GM21390 (cell line): ENCODE measurements at regions not wholly inside any gene's neighbourhood (a gene's known extent, or its start where the extent isn't known, plus 50 kb on each side); places are given as distances from the start of the nearest gene placed in this dataset.

Experiments
- ATAC-seq: cut with Tn5 transposase; IDR thresholded peaks from one replicate; pipeline ENCODE4 v1.9.1; 2021; ENCODE audit not compliant: unreplicated experiment

DNA sequence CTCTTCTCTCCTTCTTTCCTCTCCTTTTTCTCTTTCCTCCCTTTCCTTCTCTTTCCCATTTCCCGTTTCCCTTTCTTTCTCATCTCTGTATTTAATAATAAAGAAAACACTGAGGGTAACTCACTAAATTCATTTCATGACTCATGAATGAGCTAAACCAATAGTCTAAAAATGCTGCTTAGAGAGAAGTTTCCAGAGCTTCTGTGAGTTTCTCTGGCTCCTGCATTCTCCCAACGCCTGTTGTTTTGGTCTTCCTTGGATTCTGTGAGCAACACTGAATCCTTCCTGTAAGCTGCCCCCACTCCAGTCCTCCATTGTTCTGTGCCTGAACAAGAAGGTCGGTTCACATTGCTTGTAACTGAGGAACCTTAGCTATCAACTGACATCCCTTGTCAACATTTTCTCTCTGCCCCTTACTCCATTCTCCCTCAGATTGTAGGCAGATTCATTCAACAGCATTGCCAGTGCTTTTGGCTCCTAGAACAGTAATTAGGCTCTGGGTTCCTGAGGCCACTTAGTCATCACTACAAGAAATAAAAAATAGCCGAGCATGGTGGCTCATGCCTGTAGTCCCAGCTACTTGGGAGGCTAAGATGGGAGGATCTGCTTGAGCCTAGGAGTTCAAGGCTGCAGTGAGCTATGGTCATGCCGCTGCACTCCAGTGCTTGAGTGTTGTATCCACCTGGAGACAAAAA lies 237.7 kb upstream of the KLF4 start:
- ATAC-seq = no peak

- no peak for ATAC-seq
Observed at GRCh38 chr9:107723015-107723414, 233.4 kb upstream of the KLF4 start.

- no peak for ATAC-seq
Observed at GRCh38 chr9:107721705-107722245, 232.2 kb upstream of the KLF4 start.

DNA sequence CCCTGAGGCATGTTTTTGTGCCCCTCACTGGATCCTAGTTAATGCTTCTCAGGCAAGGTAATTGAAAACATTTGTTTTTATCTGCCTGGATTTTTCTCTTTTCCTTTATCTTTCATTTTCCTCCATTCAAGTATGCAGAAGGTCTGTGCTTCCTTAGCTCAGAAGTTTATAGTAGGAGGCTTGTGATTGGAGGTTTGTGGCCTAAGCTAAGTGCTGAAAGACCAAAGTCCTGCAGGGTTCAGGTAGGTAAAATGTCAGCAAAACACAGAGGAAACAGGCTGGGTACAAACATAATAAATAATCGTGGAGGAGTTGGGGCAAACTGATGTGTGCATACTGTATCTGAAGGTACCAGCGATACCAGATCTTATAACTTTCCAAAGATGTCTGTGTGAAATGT lies 230.9 kb upstream of the KLF4 start:
- no peak for ATAC-seq

GRCh38 chr9:107717529-107718314 lies 228.2 kb upstream of the KLF4 start:
- ATAC-seq = no peak

DNA sequence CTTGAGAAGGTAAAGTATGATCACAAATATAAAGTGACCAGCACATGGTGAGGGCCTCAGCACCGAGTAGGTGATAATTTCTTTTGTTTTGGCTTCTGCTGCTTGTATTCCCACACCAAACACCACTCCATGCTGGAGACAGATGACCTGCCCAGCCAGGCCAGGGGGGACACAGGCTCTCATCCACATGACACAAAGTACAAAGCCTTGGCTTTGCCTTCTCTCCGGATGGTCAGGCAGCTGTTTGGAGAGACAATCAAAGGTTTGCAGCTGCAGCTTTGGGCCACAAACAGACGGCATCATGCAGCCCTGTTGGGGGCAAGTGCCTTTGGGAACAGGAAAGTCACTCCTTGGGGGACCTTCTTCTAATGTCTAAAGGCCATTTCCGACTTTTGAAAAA lies 226.2 kb upstream of the KLF4 start:
- no peak for ATAC-seq

- no peak for ATAC-seq
Observed at GRCh38 chr9:107713470-107713869, 223.9 kb upstream of the KLF4 start.

- ATAC-seq = no peak
Observed at GRCh38 chr9:107712390-107712789, 222.8 kb upstream of the KLF4 start.

DNA sequence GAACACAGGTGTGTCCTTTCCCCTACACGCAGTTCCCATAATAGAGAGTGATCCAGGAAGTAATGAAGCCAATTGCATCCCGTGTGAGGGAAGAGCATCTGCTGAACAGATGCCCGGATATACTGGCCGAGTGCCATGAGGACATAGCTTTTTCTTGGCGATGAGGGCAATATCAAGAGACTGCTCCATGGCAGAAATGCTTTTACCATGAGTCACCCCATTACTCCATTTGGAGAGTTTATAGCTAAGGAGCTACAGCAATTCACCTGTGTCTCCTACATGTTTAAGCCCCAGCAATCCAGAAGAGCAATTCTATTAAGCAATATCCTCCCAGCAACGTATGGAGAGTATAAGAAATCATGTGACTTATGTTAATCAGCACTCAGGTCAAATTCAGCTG lies 222.0 kb upstream of the KLF4 start:
- no peak for ATAC-seq

DNA sequence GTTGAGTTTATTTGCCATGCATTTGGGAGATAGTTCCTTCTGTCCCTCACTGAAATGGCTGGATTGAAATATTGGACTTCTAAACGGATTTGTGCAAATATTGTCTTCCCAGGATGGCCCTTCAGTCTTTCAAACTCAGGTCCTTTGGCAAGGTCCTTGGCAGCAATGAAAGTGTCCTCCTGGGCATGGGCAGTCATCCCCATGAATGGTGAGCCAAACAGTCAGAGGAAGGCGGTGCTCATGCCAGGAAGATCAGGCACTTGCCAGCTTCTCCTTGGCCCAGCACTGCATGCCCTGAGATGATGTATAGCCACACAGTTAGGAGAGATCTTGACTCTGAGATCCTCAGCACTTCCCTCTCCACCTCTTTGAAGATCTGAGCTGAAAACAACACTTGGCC lies 221.4 kb upstream of the KLF4 start:
- ATAC-seq = no peak

- ATAC-seq = no peak
Observed at GRCh38 chr9:107710546-107710945, 221.0 kb upstream of the KLF4 start.

GRCh38 chr9:107708791-107709190 lies 219.2 kb upstream of the KLF4 start:
- ATAC-seq = no peak

GRCh38 chr9:107707915-107708441 lies 218.4 kb upstream of the KLF4 start:
- no peak for ATAC-seq

DNA sequence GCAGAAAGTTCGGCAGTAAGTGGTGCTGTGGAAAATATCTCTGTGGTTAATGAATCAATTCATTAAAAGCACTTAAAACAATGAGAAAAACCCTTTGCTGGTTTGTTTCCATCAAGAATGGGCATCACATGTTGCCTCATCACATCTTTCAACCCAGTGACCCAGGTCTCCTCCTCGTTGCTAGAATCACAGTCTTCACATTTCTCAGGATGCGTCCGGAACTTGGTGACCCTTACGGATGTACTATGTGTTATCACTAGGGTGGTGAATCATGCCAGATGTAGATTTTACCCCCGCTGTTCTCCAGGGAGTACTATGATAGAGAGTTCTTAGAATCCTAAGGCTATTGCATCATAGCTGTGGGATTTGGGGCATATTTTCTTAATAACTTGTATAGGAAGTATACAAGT lies 217.9 kb upstream of the KLF4 start:
- no peak for ATAC-seq

- no peak for ATAC-seq
Observed at GRCh38 chr9:107706701-107707427, 217.3 kb upstream of the KLF4 start.

- no peak for ATAC-seq
Observed at GRCh38 chr9:107705521-107705920, 216.0 kb upstream of the KLF4 start.

DNA sequence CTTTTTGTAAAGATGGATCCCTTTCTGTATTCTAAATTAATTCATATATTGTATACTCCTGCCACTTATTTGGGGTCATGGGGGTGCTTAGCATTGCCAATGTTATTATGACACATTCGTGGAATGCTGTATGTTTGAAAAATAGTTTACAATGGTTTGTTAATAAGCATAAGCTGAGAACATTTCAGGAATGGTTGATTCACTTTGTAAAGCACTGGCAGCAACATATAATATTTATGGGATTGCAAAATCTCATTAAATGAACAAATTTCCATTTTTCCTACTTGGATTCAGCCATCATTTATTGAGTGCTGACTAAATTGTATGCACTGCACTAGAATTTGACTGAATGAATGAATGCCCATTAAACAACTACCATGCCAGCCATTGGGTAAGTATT lies 215.2 kb upstream of the KLF4 start:
- ATAC-seq = no peak

DNA sequence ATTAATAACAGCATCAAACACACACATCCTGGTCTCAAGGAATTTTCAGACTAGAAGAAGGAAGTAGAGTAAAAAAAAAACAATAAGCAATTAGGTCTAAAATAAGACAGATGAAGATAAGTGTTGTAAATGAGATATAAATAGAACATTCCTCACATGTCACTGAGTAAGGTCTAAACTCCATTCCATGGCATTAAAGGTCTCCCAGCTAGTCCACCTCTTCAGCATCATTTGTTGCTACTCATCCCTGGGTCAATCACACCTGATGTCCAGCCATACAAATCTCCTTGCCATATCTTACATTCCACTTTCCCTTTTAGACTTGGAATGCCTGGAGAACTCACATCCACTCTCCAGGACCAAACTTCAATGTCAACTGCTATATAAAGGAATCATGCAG lies 214.1 kb upstream of the KLF4 start:
- ATAC-seq = no peak

DNA sequence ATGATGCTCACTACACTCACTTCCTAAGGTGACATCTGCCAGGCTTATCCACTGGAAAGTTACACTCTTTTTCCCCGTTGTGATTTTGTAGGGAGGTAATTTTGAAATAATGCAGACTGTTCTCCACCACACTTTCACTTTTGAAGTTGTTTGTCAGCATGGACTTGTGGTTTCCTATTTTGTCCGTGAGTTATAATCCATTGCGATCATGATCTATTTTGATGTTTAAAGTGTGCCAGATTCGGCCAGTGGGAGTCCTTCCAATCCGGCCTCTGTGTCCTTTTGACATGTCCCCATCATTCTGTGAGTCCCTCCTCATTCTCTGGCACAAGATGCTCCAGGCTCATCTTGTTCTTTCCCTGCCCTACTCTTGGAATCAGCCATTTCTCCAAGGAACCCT lies 211.3 kb upstream of the KLF4 start:
- no peak for ATAC-seq

GRCh38 chr9:107699231-107699630 lies 209.7 kb upstream of the KLF4 start:
- ATAC-seq = no peak

DNA sequence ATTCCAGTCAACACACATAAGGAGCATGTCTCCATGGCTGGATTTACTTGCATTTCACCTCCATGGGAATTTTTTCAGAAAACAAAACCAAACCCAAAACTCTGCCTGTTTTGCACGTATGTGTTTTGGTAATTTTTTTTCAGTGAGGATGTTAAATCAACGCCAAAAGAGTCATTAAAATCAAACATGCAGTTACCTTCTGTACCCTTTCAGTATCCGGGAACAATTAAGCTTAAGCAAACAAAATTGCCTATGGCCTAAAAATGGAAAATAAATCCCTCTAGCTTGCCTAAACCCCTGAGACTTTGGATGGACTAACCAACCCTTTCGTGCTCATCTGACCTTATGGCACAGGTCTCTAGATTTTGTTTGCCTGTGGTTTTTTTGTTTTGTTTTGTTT lies 209.2 kb upstream of the KLF4 start:
- no peak for ATAC-seq
